ENCODE measurements at regions not wholly inside any gene's neighbourhood (a gene's known extent, or its start where the extent isn't known, plus 50 kb on each side); places are given as distances from the start of the nearest gene placed in this dataset.

DNA sequence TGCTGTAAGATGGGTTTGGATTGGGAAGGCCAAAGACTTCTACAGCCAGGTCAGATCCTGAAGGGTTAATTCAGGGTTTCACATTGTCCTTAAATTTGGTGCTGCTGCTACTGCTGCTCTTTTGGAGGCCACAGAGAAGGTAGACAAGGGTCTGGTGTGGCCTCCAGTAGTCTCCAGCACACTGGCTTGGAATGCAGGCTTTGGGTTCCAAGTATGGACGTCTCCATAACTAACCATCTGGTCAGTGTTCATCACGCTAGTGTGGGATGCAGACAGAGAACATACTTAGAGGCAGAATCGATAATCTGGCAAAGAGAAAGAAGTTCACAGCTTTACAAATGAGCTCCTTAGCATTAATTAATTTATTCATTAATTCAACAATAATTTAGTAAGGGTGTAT is 154.1 kb downstream of the ZBTB18 start:
- H3K27me3 Mint-ChIP-seq, result no peaks in the 10 kb centered on the region
- Histone ChIP-seq H3K4me3 (ENCODE audit: low read length) (no peak overlapping the region), H3K36me3 (ENCODE audit: insufficient read depth, low read length) (no peaks in the 10 kb centered on the region), H3K27me3 (ENCODE audit: control insufficient read depth in 1 of 2, insufficient read depth in 2 of 2, low read length in 2 of 2) (no peaks in the 10 kb centered on the region), H3K4me1 (ENCODE audit: insufficient read depth, low read length) (no peaks in the 10 kb centered on the region), H3K27ac (ENCODE audit: low read depth in 1 of 2, low read length in 2 of 2) (no peak overlapping the region), H3K9me3 (ENCODE audit: control insufficient read depth in 1 of 2, insufficient read depth in 1 of 2, low read length in 2 of 2) (no peaks in the 10 kb centered on the region)
- no peak overlapping the region for H3K27ac Mint-ChIP-seq
- ChIA-PET POLR2A (no interaction called here), CTCF (no interaction called here)
- intact Hi-C loops (cut with DNase I, micrococcal nuclease), result no loop called here
- DNase-seq (no peak), ATAC-seq (ENCODE audit: poor library complexity) (no peak)
- no peaks in the 10 kb centered on the region for H3K4me1 Mint-ChIP-seq (ENCODE audit: low read depth)
- no peak overlapping the region for H3K4me3 Mint-ChIP-seq
- TF ChIP-seq, protein P1, sequence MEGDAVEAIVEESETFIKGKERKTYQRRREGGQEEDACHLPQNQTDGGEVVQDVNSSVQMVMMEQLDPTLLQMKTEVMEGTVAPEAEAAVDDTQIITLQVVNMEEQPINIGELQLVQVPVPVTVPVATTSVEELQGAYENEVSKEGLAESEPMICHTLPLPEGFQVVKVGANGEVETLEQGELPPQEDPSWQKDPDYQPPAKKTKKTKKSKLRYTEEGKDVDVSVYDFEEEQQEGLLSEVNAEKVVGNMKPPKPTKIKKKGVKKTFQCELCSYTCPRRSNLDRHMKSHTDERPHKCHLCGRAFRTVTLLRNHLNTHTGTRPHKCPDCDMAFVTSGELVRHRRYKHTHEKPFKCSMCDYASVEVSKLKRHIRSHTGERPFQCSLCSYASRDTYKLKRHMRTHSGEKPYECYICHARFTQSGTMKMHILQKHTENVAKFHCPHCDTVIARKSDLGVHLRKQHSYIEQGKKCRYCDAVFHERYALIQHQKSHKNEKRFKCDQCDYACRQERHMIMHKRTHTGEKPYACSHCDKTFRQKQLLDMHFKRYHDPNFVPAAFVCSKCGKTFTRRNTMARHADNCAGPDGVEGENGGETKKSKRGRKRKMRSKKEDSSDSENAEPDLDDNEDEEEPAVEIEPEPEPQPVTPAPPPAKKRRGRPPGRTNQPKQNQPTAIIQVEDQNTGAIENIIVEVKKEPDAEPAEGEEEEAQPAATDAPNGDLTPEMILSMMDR (IDR thresholded peaks at IDR 0.05), result no peak
- H3K36me3 Mint-ChIP-seq (ENCODE audit: low read depth), result no peaks in the 10 kb centered on the region
- no peaks in the 10 kb centered on the region for H3K9me3 Mint-ChIP-seq

DNA sequence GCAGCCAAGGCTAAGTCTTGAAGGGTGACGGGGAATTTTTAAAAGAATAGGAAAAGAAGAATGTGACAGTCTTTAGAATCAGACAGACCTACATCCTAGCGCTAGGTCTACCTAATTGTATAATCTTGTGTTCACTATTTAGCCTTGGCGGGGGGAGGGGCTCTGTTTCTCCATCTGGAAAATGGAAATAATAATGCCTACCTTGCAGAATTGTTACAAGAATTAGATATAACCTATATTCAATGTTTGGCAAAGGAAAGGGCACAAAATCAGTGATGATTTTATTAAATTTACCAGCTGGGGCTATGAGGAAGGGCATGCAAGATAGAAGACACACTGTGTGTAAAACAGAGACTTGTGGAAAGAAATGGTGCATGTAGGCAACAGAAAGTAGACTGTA is 154.8 kb downstream of the ZBTB18 start:
- no peaks in the 10 kb centered on the region for H3K27me3 ChIP-seq (ENCODE audit: control insufficient read depth in 1 of 2, insufficient read depth in 2 of 2, low read length in 2 of 2)
- TF ChIP-seq, protein P1 (IDR thresholded peaks at IDR 0.05), result no peak
- H3K27ac ChIP-seq (ENCODE audit: low read depth in 1 of 2, low read length in 2 of 2), result no peak overlapping the region
- Mint-ChIP-seq H3K4me1 (ENCODE audit: low read depth) (no peaks in the 10 kb centered on the region), H3K27ac (no peak overlapping the region), H3K36me3 (ENCODE audit: low read depth) (no peaks in the 10 kb centered on the region), H3K27me3 (no peaks in the 10 kb centered on the region), H3K4me3 (no peak overlapping the region), H3K9me3 (no peaks in the 10 kb centered on the region)
- H3K36me3 ChIP-seq (ENCODE audit: insufficient read depth, low read length), result no peaks in the 10 kb centered on the region
- no peaks in the 10 kb centered on the region for H3K4me1 ChIP-seq (ENCODE audit: insufficient read depth, low read length)
- ChIA-PET CTCF (no interaction called here), POLR2A (no interaction called here)
- H3K9me3 ChIP-seq (ENCODE audit: control insufficient read depth in 1 of 2, insufficient read depth in 1 of 2, low read length in 2 of 2), result no peaks in the 10 kb centered on the region
- DNase-seq (no peak), ATAC-seq (ENCODE audit: poor library complexity) (no peak)
- no peak overlapping the region for H3K4me3 ChIP-seq (ENCODE audit: low read length)
- intact Hi-C loops (cut with DNase I, micrococcal nuclease), result no loop called here

DNA sequence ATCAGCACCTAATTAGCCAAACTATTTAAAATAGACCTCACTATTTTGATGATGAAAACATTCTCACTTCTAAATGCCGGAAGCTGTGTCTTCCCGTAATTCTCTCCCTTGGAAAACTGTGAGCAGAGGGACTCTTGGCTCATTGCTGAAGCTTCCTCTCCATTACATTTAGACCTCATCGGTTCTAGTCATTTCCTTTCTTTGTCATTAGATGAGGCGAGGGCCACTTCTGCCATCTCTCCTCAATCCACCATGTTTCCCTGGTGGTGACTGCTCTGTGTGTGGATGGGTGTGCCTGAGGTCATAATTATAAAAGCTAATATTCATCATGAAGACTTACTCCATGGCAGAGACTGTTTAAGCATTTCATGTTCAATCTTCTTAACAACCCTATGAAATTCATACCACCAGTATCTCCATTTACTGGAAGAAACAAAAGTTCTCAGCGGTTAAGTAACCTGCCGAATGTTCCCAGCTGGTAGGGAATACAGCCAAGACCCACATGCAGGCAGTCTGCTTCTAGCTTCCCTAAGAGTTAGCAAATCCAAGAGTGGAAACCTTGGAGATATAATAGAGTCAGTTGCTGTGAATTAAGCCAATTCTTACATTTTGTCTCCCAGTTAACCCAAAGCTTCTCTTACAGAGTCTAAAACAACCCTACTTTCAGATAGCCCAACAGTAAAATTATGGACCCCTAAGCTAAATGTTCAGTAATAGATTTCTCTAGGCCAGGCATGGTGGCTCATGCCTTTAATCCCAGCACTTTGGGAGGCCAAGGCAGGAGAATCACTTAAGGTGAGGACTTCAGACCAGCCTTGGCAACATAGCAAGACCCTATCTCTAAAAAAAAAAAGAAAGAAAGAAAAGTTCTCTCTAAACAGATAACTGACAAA is 156.2 kb downstream of the ZBTB18 start:
- Histone ChIP-seq H3K27me3 (ENCODE audit: control insufficient read depth in 1 of 2, insufficient read depth in 2 of 2, low read length in 2 of 2) (no peaks in the 10 kb centered on the region), H3K4me1 (ENCODE audit: insufficient read depth, low read length) (no peaks in the 10 kb centered on the region), H3K36me3 (ENCODE audit: insufficient read depth, low read length) (no peaks in the 10 kb centered on the region), H3K27ac (ENCODE audit: low read depth in 1 of 2, low read length in 2 of 2) (no peak overlapping the region), H3K9me3 (ENCODE audit: control insufficient read depth in 1 of 2, insufficient read depth in 1 of 2, low read length in 2 of 2) (no peaks in the 10 kb centered on the region), H3K4me3 (ENCODE audit: low read length) (no peak overlapping the region)
- intact Hi-C loops (cut with DNase I, micrococcal nuclease), result no loop called here
- H3K9me3 Mint-ChIP-seq, result no peaks in the 10 kb centered on the region
- no peaks in the 10 kb centered on the region for H3K27me3 Mint-ChIP-seq
- TF ChIP-seq, protein P1 (IDR thresholded peaks at IDR 0.05), result no peak
- no peaks in the 10 kb centered on the region for H3K36me3 Mint-ChIP-seq (ENCODE audit: low read depth)
- no peaks in the 10 kb centered on the region for H3K4me1 Mint-ChIP-seq (ENCODE audit: low read depth)
- no peak for DNase-seq
- H3K4me3 Mint-ChIP-seq, result no peak overlapping the region
- H3K27ac Mint-ChIP-seq, result no peak overlapping the region
- ATAC-seq (ENCODE audit: poor library complexity), result no peak
- ChIA-PET POLR2A (no interaction called here), CTCF (interaction anchor here (0.6 kb wide), 1 partner anchor 555 kb away, joined by 4 read pairs; no protein-coding TSS in a partner anchor)

Data from CD4-positive, alpha-beta T cell (primary cell).